Spinal cord (tissue), 9 donors: ENCODE measurements at regions not wholly inside any gene's neighbourhood (a gene's known extent, or its start where the extent isn't known, plus 50 kb on each side); places are given as distances from the start of the nearest gene placed in this dataset.
A peak's percentile ranks its signal among the peaks of the same experiment; 100 is the strongest.

Source experiments
- DNase-seq, 6 donors: peaks; one replicate each; pipeline versions ENCODE4 v3.0.0 to v3.0.0-alpha.2; 2013 to 2015; ENCODE audit warnings: low spot score in 6 of 6, low read depth in 4 of 6
- H3K27ac ChIP-seq: one replicate; pipeline ENCODE4 v1.5.1; 2013; ENCODE audit warnings: low read depth, low read length, control low read depth
- H3K27me3 ChIP-seq: one replicate; pipeline ENCODE4 v1.6.1; 2013; ENCODE audit warnings: low read length; ENCODE audit not compliant: control insufficient read depth, insufficient read depth
- H3K36me3 ChIP-seq: one replicate; pipeline ENCODE4 v1.6.1; 2013; ENCODE audit warnings: low read length; ENCODE audit not compliant: control insufficient read depth, insufficient read depth
- H3K4me1 ChIP-seq: one replicate; pipeline ENCODE4 v1.6.1; 2013; ENCODE audit warnings: low read length; ENCODE audit not compliant: control insufficient read depth, insufficient read depth
- H3K4me3 ChIP-seq: one replicate; pipeline ENCODE4 v1.5.1; 2013; ENCODE audit warnings: low read depth, low read length, control low read depth
- H3K9me3 ChIP-seq: one replicate; pipeline ENCODE4 v1.6.1; 2013; ENCODE audit warnings: low read length; ENCODE audit not compliant: control insufficient read depth, insufficient read depth
- WGBS: methylation state at CpG from one replicate; pipeline ENCODE4 v1.1.5; 2013; ENCODE audit warnings: missing lambda C conversion rate; ENCODE audit not compliant: insufficient coverage; 5-methylcytosine and 5-hydroxymethylcytosine counted together
- donor health status: healthy.

DNA sequence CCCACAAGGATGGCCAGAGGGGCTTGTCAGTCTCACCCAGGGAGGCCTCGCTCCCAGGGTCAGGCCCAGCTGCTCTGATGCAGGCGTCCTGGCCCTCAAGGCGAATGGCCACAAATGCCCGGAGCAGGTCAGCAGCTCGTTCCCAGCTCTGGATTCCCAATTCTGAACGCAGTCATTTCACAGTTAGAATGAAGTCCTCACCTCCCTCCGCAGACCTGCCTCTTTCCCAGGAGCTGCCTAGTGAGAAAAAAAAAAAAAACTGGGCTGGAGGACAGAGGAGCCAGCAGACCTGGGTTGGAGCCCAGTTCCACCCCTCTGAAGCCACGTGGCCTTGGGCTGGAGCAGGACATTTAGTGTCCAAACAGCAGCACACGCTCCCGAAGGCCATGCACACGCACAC, 62.2 kb upstream of the DIO3 start:
- Histone ChIP-seq H3K27me3 (peaks cover 4% of the 10 kb centered on the region), H3K9me3 (no peaks in the 10 kb centered on the region), H3K27ac (no peak overlapping the region), H3K4me3 (no peak overlapping the region), H3K4me1 (peaks cover 35% of the 10 kb centered on the region), H3K36me3 (no peaks in the 10 kb centered on the region)
- 89% methylated on average over 10 of the region's 11 CpGs for WGBS
- no peak for DNase-seq

DNA sequence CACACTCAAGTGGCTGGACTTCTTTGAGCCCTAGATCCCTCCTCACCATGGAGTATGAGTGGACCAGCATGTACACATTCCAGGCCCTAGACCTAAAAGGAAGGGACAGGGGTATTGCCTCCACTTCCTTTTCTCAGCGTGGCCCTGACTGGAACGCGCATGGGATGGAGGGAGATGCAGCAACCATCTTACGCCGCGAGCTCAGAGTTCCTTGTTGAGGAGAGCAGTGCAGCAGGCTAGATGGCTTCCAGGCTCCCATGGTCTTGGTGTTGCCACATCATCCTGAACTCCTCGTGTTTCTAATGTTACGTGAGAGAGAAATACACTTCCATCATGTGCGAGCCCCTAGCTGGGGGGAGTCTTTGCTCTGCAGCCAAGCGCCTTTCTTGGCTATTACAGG, 61.8 kb upstream of the DIO3 start:
- Histone ChIP-seq H3K27me3 (peaks cover 4% of the 10 kb centered on the region), H3K4me3 (no peak overlapping the region), H3K27ac (no peak overlapping the region), H3K4me1 (peaks cover 35% of the 10 kb centered on the region), H3K9me3 (no peaks in the 10 kb centered on the region), H3K36me3 (no peaks in the 10 kb centered on the region)
- DNase-seq: no peak
- 99% methylated on average over 10 of the region's 10 CpGs for WGBS

DNA sequence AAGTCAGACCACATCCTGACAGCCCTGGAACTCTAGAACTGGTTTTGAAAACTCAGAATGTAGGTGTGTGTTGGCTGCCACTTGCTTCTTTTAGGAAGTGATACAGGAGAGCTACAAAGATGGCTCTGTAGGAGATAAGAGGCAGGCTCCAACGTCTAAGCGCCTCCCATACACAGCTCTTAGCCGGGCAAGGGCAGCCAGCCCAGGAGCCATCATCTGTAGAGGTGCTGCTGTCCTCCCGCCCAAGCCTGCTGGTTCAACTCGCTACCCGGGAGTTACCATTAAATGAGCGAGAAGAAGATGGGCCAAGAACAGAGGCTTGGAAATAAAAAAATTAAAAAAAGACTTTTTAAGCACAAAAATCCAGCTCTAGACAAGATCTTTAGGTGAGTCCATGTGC, 61.2 kb upstream of the DIO3 start:
- WGBS: 72% methylated on average over 3 of the region's 7 CpGs
- no peak for DNase-seq
- Histone ChIP-seq H3K4me1 (peaks cover 35% of the 10 kb centered on the region), H3K27me3 (peaks cover 4% of the 10 kb centered on the region), H3K27ac (no peak overlapping the region), H3K9me3 (no peaks in the 10 kb centered on the region), H3K4me3 (no peak overlapping the region), H3K36me3 (no peaks in the 10 kb centered on the region)

DNA sequence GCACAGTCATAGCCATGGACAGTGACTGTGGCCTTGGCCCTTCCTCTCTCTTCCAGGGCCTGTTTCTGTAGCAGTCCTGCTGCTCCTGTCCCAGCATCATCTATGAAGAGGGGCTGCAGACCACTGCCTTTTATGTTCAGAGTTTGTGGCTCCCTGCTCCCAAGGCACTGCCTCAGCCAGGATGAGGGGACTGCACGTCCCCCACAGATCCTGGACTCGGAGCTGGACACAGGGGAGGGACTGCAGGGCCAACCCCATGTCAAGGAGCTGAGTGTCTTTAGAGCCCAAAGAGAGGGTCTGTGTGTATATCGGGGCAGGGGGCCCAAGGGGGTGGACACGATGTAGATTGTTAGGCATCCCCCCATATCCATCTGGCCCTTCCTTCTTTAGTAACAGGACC, 60.6 kb upstream of the DIO3 start:
- Histone ChIP-seq H3K36me3 (no peaks in the 10 kb centered on the region), H3K9me3 (no peaks in the 10 kb centered on the region), H3K27me3 (peaks cover 4% of the 10 kb centered on the region), H3K27ac (no peak overlapping the region), H3K4me3 (no peak overlapping the region), H3K4me1 (peaks cover 33% of the 10 kb centered on the region)
- no peak for DNase-seq
- 88% methylated on average over 3 of the region's 4 CpGs for WGBS

DNA sequence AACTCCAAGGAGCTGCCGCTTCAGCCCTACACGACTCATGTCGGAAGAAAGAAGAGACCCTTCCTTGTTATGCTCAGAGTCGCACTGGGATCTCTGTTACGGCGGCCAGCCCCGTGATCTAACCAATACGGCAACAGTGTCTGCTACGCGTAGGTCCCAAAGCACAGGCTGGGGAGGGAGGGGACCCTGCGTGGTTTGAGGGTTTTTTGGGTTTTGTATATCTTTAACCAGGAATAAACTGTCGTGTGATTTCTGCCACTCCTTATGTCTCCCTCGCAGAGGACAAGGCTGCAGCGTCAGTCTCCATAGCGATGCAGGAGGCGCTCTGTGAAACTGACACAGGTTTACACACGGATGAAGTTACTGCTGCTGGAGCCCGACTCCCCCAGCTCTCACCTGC, 60.0 kb upstream of the DIO3 start:
- H3K4me1 ChIP-seq: peaks cover 31% of the 10 kb centered on the region
- no peaks in the 10 kb centered on the region for H3K36me3 ChIP-seq
- H3K9me3 ChIP-seq: no peaks in the 10 kb centered on the region
- no peak overlapping the region for H3K4me3 ChIP-seq
- no peak overlapping the region for H3K27ac ChIP-seq
- WGBS: 29% methylated on average over 18 of the region's 18 CpGs
- peak in 3 of 6 donors; percentile 15 to 83 (median 57) for DNase-seq
- peaks cover 3% of the 10 kb centered on the region for H3K27me3 ChIP-seq

DNA sequence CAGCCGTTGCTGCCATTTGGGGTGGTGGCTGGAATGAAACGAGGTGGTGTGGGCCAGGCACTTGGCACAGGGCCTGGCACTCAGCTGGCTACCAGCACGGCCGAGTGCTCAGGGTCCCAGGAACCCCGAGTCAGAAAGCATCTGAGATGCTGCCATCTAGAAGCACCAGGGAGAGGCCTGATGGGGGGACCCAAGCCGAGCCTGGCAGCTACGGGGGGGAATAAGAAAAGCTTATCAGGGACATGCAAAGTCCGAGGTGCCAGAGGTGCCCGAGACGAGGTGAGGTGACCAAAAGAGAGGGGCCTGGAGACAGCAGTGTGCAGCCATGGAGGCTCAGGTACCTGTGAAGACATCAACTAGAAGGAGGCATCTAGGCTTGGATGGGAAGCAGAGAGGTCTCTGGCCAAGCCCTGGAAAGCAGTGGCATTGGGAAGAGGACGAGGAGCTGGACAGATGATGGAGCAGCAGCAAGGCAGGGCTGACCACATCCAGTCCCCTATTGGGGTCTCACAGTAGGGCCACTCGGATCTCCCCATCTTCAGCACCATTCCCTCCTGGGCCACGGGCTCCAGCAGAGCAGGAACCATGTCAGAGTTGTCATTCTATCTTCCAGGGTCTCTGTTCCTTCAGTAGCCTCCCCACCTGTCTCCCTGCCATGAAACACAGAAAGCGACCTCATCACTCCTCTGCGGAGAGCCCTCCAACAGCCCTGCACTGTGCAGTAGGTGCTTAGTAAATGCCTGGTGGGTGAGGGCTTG, 59.3 kb upstream of the DIO3 start:
- no peak overlapping the region for H3K4me3 ChIP-seq
- H3K27me3 ChIP-seq: peaks cover 2% of the 10 kb centered on the region
- H3K9me3 ChIP-seq: no peaks in the 10 kb centered on the region
- H3K36me3 ChIP-seq: no peaks in the 10 kb centered on the region
- no peak overlapping the region for H3K27ac ChIP-seq
- peaks cover 30% of the 10 kb centered on the region for H3K4me1 ChIP-seq
- WGBS: 70% methylated on average over 15 of the region's 15 CpGs
- DNase-seq: no peak

DNA sequence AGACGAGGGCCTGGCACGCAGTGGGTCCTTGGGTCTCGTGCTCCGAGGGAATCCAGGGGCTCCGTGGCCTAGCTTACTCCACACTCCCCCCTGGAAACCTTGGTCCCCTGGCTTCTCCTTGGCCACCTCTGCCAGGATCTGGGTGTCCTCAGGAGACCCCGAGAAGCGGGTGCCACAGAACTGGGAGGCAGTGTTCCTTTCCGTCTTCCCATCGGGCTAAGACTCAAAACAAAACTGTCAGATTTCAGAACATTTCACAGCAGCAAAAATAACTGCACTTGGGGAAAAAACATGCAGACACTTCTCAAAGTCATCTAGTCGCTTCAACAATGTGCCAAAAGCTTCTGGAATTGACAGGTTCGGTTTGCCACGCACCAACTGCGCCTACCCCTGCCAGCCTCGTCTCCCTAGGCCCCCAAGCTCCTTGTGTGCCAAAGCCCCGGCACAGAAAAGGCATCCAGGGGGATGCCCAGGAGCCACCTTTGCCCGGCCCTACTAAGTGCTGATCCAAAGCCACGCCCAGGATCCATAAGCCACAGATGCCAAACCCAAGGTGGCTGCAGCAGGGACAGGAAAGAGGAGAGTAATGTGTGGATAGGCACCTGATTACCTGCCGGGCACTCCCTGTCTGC, 58.4 kb upstream of the DIO3 start:
- peaks cover 31% of the 10 kb centered on the region for H3K4me1 ChIP-seq
- peaks cover 2% of the 10 kb centered on the region for H3K27me3 ChIP-seq
- no peak overlapping the region for H3K4me3 ChIP-seq
- WGBS: 94% methylated on average over 17 of the region's 18 CpGs
- no peak overlapping the region for H3K27ac ChIP-seq
- DNase-seq: peak in 1 of 6 donors; percentile 67
- no peaks in the 10 kb centered on the region for H3K36me3 ChIP-seq
- H3K9me3 ChIP-seq: no peaks in the 10 kb centered on the region

DNA sequence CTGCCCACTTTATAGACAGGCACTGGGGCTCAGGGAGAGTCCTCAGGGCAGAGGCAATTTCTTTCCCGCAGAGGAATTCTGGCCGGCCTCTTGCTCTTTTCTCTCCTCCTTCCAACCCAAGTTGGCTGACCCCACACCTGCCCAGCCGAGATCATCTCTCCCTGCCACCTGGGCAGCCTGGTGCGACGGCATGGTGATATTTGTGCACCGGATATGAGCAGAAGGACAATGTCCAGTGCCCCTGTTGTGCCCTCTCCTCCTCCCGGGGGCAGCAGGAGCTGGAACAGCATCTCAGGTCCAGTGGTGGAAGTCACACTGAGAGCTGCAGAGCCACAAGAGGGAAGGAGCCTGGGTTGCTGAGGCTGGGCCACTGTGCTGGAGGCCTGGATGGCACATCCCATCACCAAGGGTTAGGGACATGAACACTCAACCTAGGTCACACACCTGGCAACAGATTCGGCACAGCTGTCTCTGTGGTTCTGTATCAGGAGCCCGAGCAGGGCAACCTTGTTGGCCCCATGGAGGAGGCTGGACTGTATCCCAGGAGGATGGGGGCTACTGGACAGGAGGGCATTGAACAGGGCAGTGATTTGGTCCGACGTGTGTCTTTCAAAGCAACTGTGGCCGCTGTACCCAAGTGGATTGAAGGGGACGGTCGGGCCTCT, 57.7 kb upstream of the DIO3 start:
- Histone ChIP-seq H3K36me3 (no peaks in the 10 kb centered on the region), H3K9me3 (no peaks in the 10 kb centered on the region), H3K27me3 (peaks cover 2% of the 10 kb centered on the region), H3K4me1 (peaks cover 26% of the 10 kb centered on the region), H3K27ac (no peak overlapping the region), H3K4me3 (no peak overlapping the region)
- WGBS: 98% methylated on average over 14 of the region's 14 CpGs
- DNase-seq: no peak

DNA sequence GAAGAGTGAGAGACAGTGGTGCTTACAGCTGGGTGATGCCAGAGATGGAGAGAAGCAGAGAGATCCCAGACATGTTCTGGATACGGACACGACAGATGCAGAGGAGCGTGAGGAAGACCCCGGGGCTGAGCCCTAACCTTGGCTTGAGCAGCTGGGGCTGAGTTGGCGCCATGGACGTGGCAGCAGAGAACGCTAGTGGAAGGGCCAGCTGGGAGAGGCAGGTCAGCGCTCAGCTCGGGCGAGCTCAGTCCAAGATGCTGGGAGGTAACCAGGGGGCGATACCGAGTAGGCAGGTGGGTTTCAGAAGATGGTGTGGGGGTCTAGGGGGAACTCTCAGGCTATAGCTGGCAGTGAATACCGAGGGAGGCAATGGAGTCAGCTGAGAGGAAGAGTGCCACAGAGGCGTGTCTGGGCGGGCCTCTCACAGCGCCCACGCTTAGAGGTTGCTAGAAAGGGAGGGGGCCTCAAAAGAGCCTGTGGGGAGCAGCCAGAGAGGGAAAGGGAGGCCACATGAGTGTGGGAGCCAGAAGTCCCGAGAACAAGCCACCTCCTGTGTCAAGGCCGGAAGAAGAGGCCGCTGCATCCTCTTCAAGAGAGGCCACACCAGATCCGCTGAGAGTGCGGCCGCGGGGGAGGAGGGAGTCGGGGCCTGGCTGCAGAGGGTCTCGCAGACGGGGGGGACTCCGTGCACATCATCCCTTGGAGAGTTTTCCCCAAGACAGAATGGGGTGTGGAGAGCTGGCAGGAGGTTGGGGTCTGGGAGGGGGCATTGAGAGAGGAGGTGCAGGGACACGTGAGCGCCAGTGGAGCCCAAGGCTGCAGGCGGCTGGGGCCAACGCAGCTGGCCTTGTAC, 57.0 kb upstream of the DIO3 start:
- Histone ChIP-seq H3K9me3 (no peaks in the 10 kb centered on the region), H3K4me3 (no peak overlapping the region), H3K4me1 (peaks cover 26% of the 10 kb centered on the region), H3K27me3 (peaks cover 2% of the 10 kb centered on the region), H3K27ac (no peak overlapping the region), H3K36me3 (no peaks in the 10 kb centered on the region)
- DNase-seq: no peak
- WGBS: 87% methylated on average over 31 of the region's 32 CpGs
